ENCODE measurements at regions not wholly inside any gene's neighbourhood (a gene's known extent, or its start where the extent isn't known, plus 50 kb on each side); places are given as distances from the start of the nearest gene placed in this dataset.

DNA sequence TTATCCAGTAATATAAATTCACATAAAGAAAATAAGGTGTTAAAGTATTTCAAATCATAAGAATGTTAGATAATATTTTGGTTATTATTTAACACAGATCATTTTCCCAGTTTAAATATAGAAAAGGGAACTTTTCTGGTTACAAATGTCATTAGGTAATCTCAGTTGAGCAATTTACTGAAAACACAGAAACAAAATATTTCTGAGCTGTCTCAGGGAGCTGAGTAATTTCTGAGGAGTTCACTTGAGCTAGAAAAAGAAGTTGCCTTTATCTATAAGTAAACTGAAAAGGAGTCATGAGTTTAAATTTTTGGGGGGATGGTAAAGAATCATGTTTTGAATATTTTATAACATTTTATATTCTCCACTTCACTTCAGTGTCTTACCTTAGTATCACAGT is 855.4 kb upstream of the ARPP21 start:
- TF ChIP-seq, protein P1, sequence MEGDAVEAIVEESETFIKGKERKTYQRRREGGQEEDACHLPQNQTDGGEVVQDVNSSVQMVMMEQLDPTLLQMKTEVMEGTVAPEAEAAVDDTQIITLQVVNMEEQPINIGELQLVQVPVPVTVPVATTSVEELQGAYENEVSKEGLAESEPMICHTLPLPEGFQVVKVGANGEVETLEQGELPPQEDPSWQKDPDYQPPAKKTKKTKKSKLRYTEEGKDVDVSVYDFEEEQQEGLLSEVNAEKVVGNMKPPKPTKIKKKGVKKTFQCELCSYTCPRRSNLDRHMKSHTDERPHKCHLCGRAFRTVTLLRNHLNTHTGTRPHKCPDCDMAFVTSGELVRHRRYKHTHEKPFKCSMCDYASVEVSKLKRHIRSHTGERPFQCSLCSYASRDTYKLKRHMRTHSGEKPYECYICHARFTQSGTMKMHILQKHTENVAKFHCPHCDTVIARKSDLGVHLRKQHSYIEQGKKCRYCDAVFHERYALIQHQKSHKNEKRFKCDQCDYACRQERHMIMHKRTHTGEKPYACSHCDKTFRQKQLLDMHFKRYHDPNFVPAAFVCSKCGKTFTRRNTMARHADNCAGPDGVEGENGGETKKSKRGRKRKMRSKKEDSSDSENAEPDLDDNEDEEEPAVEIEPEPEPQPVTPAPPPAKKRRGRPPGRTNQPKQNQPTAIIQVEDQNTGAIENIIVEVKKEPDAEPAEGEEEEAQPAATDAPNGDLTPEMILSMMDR (IDR thresholded peaks at IDR 0.05): no peak
- TF ChIP-seq POLR2A (IDR thresholded peaks at IDR 0.05): no peak

Measured in lower leg skin (tissue), 3 donors.